Naive thymus-derived CD4-positive, alpha-beta T cell (primary cell): ENCODE measurements at regions not wholly inside any gene's neighbourhood (a gene's known extent, or its start where the extent isn't known, plus 50 kb on each side); places are given as distances from the start of the nearest gene placed in this dataset.

Source experiments
- ATAC-seq: fragments of 150-1000 bp; cut with Tn5 transposase; 2 replicates; pipeline ENCODE4 v1.10.0; 2021; ENCODE audit warnings: mild to moderate bottlenecking, moderate library complexity
- CTCF ChIA-PET: fragments of 350-600 bp; sonication (Branson Sonifier 250); formaldehyde crosslinking; loops from one replicate; lab custom pipeline; 2021; ENCODE audit warnings: antibody characterized with exemption; lab: Charles Lee
- POLR2A ChIA-PET: fragments of 350-600 bp; sonication (Branson Sonifier 250); formaldehyde crosslinking; loops from one replicate; lab custom pipeline; 2021; ENCODE audit warnings: antibody characterized with exemption, inconsistent platforms; lab: Charles Lee
- DNase-seq, 9 donors: peaks; one replicate each; pipeline versions ENCODE4 v3.0.0 to v3.0.0-alpha.2; 2020 to 2022; ENCODE audit warnings: mixed read lengths in 1 of 9
- H3K27ac ChIP-seq: one replicate; pipeline ENCODE4 v1.7.0; 2013; ENCODE audit warnings: mild to moderate bottlenecking, low read depth, low read length, moderate library complexity
- H3K27me3 ChIP-seq, 2 donors: one replicate each; pipeline ENCODE4 v1.7.0; 2013; ENCODE audit warnings: low read length in 2 of 2, mild to moderate bottlenecking in 2 of 2, moderate library complexity in 2 of 2; ENCODE audit not compliant: control insufficient read depth in 2 of 2, insufficient read depth in 2 of 2
- H3K36me3 ChIP-seq, 3 experiments: 1 replicate in 2 of 3; 2 replicates in 1 of 3; pipeline ENCODE4 v1.7.0; 2013; ENCODE audit warnings: low read length in 3 of 3, mild to moderate bottlenecking in 3 of 3, moderate library complexity in 1 of 3; ENCODE audit not compliant: insufficient read depth in 3 of 3, control insufficient read depth in 2 of 3
- H3K4me1 ChIP-seq, 2 donors: one replicate each; pipeline ENCODE4 v1.7.0; 2013; ENCODE audit warnings: low read length in 2 of 2, mild to moderate bottlenecking in 2 of 2, moderate library complexity in 1 of 2; ENCODE audit not compliant: control insufficient read depth in 2 of 2, insufficient read depth in 2 of 2
- H3K4me3 ChIP-seq: 2 replicates; pipeline ENCODE4 v1.7.0; 2013; ENCODE audit warnings: mild to moderate bottlenecking, low read length
- H3K9me3 ChIP-seq, 3 experiments: 1 replicate in 2 of 3; 2 replicates in 1 of 3; pipeline ENCODE4 v1.7.0; 2013; ENCODE audit warnings: low read length in 3 of 3; ENCODE audit not compliant: control insufficient read depth in 2 of 3
- H3K27ac Mint-ChIP-seq, 9 donors: one replicate each; pipeline ENCODE4 v1.8.0; 2020 to 2022; ENCODE audit warnings: mixed read lengths in 9 of 9, mild to moderate bottlenecking in 8 of 9, moderate library complexity in 5 of 9, inconsistent platforms in 2 of 9
- H3K27me3 Mint-ChIP-seq, 5 donors: one replicate each; pipeline ENCODE4 v1.8.0; 2021 to 2022; ENCODE audit warnings: mixed read lengths in 5 of 5, mild to moderate bottlenecking in 1 of 5
- H3K36me3 Mint-ChIP-seq, 5 donors: one replicate each; pipeline ENCODE4 v1.8.0; 2020 to 2022; ENCODE audit warnings: mixed read lengths in 5 of 5, mild to moderate bottlenecking in 3 of 5, inconsistent platforms in 1 of 5
- H3K4me1 Mint-ChIP-seq, 7 donors: one replicate each; pipeline ENCODE4 v1.8.0; 2020 to 2022; ENCODE audit warnings: mixed read lengths in 7 of 7, mild to moderate bottlenecking in 3 of 7, inconsistent platforms in 1 of 7
- H3K4me3 Mint-ChIP-seq, 10 donors: one replicate each; pipeline ENCODE4 v1.8.0; 2020 to 2022; ENCODE audit warnings: mild to moderate bottlenecking in 10 of 10, mixed read lengths in 10 of 10, moderate library complexity in 6 of 10, inconsistent platforms in 2 of 10
- H3K9me3 Mint-ChIP-seq, 11 donors: one replicate each; pipeline ENCODE4 v1.8.0; 2020 to 2022; ENCODE audit warnings: mixed read lengths in 11 of 11, mild to moderate bottlenecking in 4 of 11, inconsistent platforms in 1 of 11, moderate library complexity in 1 of 11
- intact Hi-C, 2 donors: fragments of 100-400 bp; cut with micrococcal nuclease; formaldehyde crosslinking; loops; one replicate each; pipeline ENCODE4 v1.15.1; 2023

DNA sequence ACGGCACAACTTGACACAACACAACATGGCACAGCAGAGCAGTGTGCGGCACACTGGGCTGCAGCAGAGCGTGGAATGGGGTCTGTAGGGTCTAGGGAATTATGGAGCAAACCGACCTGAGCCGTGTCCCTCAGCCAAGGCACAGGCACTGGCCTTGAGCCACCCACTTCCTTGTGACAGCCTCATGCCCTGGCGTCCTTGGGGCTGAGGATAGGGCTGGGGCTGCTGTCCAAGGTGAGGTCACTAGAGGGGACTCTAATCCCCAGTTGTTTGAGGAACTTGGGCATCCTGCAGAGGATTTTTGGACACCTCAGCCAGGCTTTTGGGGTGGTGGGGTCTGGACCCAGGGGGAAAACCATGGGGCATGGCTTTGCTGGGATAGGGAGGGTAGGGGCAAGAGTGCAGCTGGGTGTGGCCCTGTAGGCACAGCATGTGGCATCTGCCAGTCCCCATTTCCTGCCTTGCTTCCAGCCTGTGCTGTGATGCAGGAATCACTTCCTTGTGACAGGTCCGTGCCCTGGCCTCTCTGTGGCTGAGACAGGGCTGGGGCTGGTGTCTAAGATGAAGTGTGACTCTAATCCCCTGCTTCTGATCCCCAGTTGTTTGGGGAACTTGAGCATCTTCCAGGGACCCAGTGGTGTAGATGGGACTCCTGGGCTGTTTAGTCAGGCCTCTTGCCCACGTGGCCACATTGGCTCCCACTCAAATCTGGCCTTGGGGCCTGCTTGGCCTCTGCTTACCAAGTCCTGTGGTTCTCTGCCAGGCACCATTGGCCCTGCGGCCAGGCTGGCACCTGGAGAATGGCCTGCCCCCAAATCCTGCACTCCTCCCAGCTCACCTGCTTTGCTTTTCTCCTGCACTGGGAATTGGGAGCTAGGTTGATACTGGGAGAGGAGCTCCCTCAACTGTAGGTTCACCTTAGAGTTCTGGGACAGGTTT is 78.5 kb downstream of the SCGB2B2 start:
- H3K27ac Mint-ChIP-seq, result no peak overlapping the region
- Histone ChIP-seq H3K27me3 (no peaks in the 10 kb centered on the region), H3K4me3 (no peak overlapping the region), H3K36me3 (no peaks in the 10 kb centered on the region), H3K4me1 (no peaks in the 10 kb centered on the region), H3K27ac (no peak overlapping the region), H3K9me3 (no peaks in the 10 kb centered on the region)
- ATAC-seq (no peak), DNase-seq (no peak)
- H3K4me1 Mint-ChIP-seq, result peaks cover 0 to 8% (median 0%) of the 10 kb centered on the region in 7 donors
- H3K4me3 Mint-ChIP-seq, result no peak overlapping the region
- peaks cover 0 to 13% (median 9%) of the 10 kb centered on the region in 5 donors for H3K36me3 Mint-ChIP-seq
- intact Hi-C loops, result no loop called here
- H3K27me3 Mint-ChIP-seq, result no peaks in the 10 kb centered on the region
- peaks cover 0 to 37% (median 5%) of the 10 kb centered on the region in 11 donors for H3K9me3 Mint-ChIP-seq
- POLR2A ChIA-PET, result no interaction called here
- CTCF ChIA-PET, result no interaction called here

DNA sequence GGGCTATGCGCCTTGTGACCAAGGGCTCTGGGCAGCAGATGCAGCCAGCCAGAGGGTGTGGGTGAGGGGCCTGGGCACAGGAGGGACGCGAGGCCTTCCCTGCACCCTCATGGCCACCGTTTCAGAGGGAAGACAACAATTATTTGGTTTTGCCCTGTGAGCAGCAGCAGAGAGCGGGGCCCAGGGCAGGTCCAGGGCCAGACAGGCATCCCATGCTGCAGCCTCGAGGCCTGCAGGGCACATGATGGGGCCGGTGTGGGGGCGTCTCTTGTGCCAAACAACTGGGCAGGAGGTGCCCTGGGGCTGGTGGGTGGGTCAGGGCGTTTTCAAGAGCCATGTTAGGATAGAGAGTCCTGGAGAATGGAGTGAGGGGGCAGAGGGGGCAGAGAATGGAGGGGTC is 79.4 kb downstream of the SCGB2B2 start:
- H3K36me3 ChIP-seq, result no peaks in the 10 kb centered on the region
- no peak overlapping the region for H3K4me3 Mint-ChIP-seq
- H3K9me3 ChIP-seq, result no peaks in the 10 kb centered on the region
- no peak overlapping the region for H3K27ac ChIP-seq
- no peak for DNase-seq
- ChIA-PET POLR2A (no interaction called here), CTCF (no interaction called here)
- peaks cover 0 to 18% (median 9%) of the 10 kb centered on the region in 5 donors for H3K36me3 Mint-ChIP-seq
- H3K27me3 Mint-ChIP-seq, result no peaks in the 10 kb centered on the region
- peaks cover 0 to 8% (median 0%) of the 10 kb centered on the region in 7 donors for H3K4me1 Mint-ChIP-seq
- H3K9me3 Mint-ChIP-seq, result peaks cover 0 to 28% (median 1%) of the 10 kb centered on the region in 11 donors
- intact Hi-C loops, result no loop called here
- no peak overlapping the region for H3K27ac Mint-ChIP-seq
- H3K27me3 ChIP-seq, result no peaks in the 10 kb centered on the region
- H3K4me1 ChIP-seq, result no peaks in the 10 kb centered on the region
- no peak overlapping the region for H3K4me3 ChIP-seq
- ATAC-seq, result no peak

DNA sequence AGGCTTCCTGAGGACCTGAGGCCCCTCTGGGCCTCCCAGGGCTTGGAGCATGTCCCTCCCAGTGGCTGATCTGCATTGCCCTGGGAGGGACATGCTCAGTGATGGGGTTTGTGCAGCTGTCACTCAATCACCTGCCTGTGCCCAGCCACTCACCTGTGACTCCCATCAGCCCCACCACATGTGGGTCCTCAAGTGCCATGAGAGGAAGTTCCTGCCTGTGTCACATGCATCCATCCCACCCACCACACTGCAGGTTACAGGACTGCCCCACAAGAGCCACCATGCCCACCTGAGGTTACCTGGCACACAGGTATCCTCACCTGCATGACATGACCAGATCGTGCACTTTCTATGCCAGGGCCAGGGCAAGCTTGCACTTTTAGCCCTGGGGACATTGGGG is 80.0 kb downstream of the SCGB2B2 start:
- no peak overlapping the region for H3K27ac Mint-ChIP-seq
- peaks cover 0 to 18% (median 9%) of the 10 kb centered on the region in 5 donors for H3K36me3 Mint-ChIP-seq
- intact Hi-C loops, result no loop called here
- Histone ChIP-seq H3K4me1 (no peaks in the 10 kb centered on the region), H3K36me3 (no peaks in the 10 kb centered on the region), H3K27me3 (no peaks in the 10 kb centered on the region), H3K9me3 (no peaks in the 10 kb centered on the region), H3K4me3 (no peak overlapping the region), H3K27ac (no peak overlapping the region)
- peaks cover 0 to 26% (median 0%) of the 10 kb centered on the region in 11 donors for H3K9me3 Mint-ChIP-seq
- no peak overlapping the region for H3K4me3 Mint-ChIP-seq
- H3K4me1 Mint-ChIP-seq, result peaks cover 0 to 8% (median 0%) of the 10 kb centered on the region in 7 donors
- ATAC-seq (no peak), DNase-seq (no peak)
- CTCF ChIA-PET, result no interaction called here
- POLR2A ChIA-PET, result no interaction called here
- no peaks in the 10 kb centered on the region for H3K27me3 Mint-ChIP-seq

DNA sequence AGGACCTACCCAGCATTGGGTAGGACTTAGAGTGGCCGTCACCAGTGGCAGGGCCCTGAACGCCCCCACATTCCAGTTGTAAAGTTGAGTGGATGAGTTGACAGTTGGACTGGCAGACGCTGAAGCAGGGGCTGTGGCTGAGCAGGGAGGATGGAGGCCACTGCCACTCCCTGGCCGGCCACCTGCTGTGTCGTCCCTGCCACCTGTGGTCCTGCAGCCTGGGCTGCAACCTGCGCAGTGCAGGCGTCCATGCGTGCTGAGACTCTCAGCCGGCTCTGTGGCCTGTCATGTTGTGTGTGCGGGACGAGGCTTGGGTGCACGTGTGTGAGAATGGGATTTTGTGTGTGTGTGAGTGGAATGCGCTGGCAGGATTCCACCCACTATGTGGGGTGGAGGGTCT is 80.8 kb downstream of the SCGB2B2 start:
- H3K36me3 Mint-ChIP-seq, result peaks cover 0 to 17% (median 9%) of the 10 kb centered on the region in 5 donors
- intact Hi-C loops, result no loop called here
- DNase-seq (no peak), ATAC-seq (no peak)
- Histone ChIP-seq H3K4me3 (no peak overlapping the region), H3K36me3 (no peaks in the 10 kb centered on the region), H3K27me3 (no peaks in the 10 kb centered on the region), H3K4me1 (no peaks in the 10 kb centered on the region), H3K27ac (no peak overlapping the region), H3K9me3 (no peaks in the 10 kb centered on the region)
- peaks cover 0 to 30% (median 3%) of the 10 kb centered on the region in 11 donors for H3K9me3 Mint-ChIP-seq
- H3K27me3 Mint-ChIP-seq, result peaks cover 0 to under 1% (median 0%) of the 10 kb centered on the region in 5 donors
- H3K4me1 Mint-ChIP-seq, result peaks cover 0 to 8% (median 0%) of the 10 kb centered on the region in 7 donors
- ChIA-PET CTCF (no interaction called here), POLR2A (no interaction called here)
- H3K4me3 Mint-ChIP-seq, result no peak overlapping the region
- H3K27ac Mint-ChIP-seq, result no peak overlapping the region

DNA sequence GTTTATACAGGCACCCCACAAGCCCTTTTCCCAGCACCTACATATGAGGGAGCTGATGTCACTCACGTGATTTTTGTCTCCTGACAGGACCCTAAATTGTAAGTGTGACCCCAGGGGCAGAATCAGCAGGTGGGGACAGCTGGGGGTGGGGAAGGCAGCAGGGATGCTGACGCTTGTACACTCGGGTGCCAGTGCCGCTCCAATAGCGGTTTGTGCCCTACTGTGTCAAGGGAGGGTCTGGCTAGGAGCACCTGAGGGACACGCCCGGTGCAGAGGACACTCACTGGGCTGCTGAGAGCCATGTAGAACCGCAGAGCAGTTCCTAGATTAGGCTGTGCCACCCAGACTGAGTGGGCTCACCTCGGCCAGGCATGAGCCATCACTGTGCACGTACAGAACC is 81.3 kb downstream of the SCGB2B2 start:
- peaks cover 0 to 8% (median 0%) of the 10 kb centered on the region in 7 donors for H3K4me1 Mint-ChIP-seq
- Histone ChIP-seq H3K36me3 (no peaks in the 10 kb centered on the region), H3K4me1 (no peaks in the 10 kb centered on the region), H3K9me3 (no peaks in the 10 kb centered on the region), H3K27me3 (no peaks in the 10 kb centered on the region), H3K27ac (no peak overlapping the region), H3K4me3 (no peak overlapping the region)
- H3K36me3 Mint-ChIP-seq, result peaks cover 0 to 18% (median 13%) of the 10 kb centered on the region in 5 donors
- intact Hi-C loops, result no loop called here
- no peak overlapping the region for H3K4me3 Mint-ChIP-seq
- ATAC-seq, result no peak
- no peak overlapping the region for H3K27ac Mint-ChIP-seq
- no peak for DNase-seq
- POLR2A ChIA-PET, result no interaction called here
- H3K9me3 Mint-ChIP-seq, result peaks cover 0 to 32% (median 5%) of the 10 kb centered on the region in 11 donors
- CTCF ChIA-PET, result no interaction called here
- peaks cover 0 to 3% (median 0%) of the 10 kb centered on the region in 5 donors for H3K27me3 Mint-ChIP-seq

DNA sequence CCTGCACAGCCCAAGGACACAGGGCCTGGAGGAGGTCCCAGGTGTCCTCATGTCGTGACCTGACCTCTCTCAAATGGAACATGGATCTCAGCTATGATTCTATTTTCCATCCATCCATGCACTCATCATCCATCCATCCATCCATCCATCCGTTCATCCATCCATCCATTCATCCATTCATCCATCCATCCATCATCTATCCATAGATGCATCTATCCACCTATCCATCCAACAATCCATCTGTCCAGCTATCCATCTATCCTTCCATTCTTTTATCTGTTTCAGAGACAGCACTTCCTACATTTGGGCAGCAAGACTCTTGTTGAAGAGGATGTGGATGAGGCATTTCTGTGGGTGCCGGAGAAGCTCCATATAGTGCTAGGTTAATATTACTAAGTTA is 86.7 kb downstream of the SCGB2B2 start:
- peaks cover 0 to 33% (median 25%) of the 10 kb centered on the region in 5 donors for H3K36me3 Mint-ChIP-seq
- no peaks in the 10 kb centered on the region for H3K27me3 ChIP-seq
- H3K36me3 ChIP-seq, result no peaks in the 10 kb centered on the region
- no peak overlapping the region for H3K27ac Mint-ChIP-seq
- H3K27ac ChIP-seq, result no peak overlapping the region
- H3K4me3 Mint-ChIP-seq, result peak overlapping the region in 1 of 10 donors; percentile 32
- H3K4me1 Mint-ChIP-seq, result peaks cover 0 to 9% (median 0%) of the 10 kb centered on the region in 7 donors
- ATAC-seq (no peak), DNase-seq (no peak)
- POLR2A ChIA-PET, result no interaction called here
- no peaks in the 10 kb centered on the region for H3K4me1 ChIP-seq
- H3K27me3 Mint-ChIP-seq, result peaks cover 0 to 13% (median 6%) of the 10 kb centered on the region in 5 donors
- intact Hi-C loops, result no loop called here
- H3K9me3 Mint-ChIP-seq, result peaks cover 8 to 69% (median 27%) of the 10 kb centered on the region in 11 donors
- no peak overlapping the region for H3K4me3 ChIP-seq
- CTCF ChIA-PET, result no interaction called here
- H3K9me3 ChIP-seq, result peaks cover 0 to 8% (median 0%) of the 10 kb centered on the region in 3 experiments
